Activated CD4-positive, CD25-positive, alpha-beta regulatory T cell treated with anti-CD3 and anti-CD28 coated beads, Interleukin-2, amount 50 U/mL, for 24 hours (primary cell): ENCODE measurements at regions not wholly inside any gene's neighbourhood (a gene's known extent, or its start where the extent isn't known, plus 50 kb on each side); places are given as distances from the start of the nearest gene placed in this dataset.
"Not testable (repeated sequence)": the region's sequence is repeated elsewhere in the genome, so short reads cannot be mapped to it uniquely, and the experiment has no call there.

Source experiments
- ATAC-seq, 2 donors: fragments of 150-1000 bp; cut with Tn5 transposase; one replicate each; pipeline ENCODE4 v1.10.0; 2021; ENCODE audit warnings: mild to moderate bottlenecking in 1 of 2, moderate library complexity in 1 of 2

DNA sequence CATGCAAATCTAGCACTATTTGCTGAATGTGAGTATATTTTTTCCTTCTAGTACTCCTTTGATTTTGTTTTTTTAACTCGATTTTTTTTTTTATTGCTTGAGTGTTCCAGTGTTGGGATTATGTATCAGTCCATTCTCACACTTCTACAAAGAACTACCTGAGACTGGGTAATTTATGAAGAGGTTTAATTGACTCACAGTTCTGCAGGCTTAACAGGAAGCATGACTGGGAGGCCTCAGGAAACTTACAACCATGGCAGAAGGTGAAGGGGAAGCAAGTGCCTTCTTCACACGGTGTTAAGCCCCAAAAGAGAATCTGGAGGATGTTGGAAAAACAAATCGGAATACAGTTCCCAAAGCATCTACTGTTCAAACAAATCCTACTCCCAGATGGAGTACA lies 69.1 kb downstream of the ZNF518B start:
- ATAC-seq, result not testable (repeated sequence)

- no peak for ATAC-seq
These were observed 71.2 kb downstream of the ZNF518B start for GRCh38 chr4:10385994-10386394.

GRCh38 chr4:10384974-10385373 lies 72.3 kb downstream of the ZNF518B start:
- no peak for ATAC-seq

- ATAC-seq, result no peak
These were observed 73.8 kb downstream of the ZNF518B start for GRCh38 chr4:10383417-10383816.

DNA sequence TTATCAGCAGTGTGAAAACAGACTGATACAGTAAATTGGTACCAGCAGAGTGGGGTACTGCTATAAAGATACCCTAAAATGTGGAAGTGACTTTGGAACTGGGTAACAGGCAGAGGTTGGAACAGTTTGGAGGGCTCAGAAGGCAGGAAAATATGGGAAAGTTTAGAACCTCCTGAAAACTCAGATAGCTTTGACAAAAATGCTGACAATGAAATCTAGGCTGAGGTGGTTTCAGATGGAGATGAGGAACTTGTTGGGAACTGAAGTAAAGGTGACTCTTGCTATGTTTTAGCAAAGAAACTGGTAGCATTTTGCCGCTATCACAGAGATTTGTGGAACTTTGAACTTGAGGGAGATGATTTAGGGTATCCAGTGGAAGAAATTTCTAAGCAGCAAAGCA lies 75.1 kb downstream of the ZNF518B start:
- not testable (repeated sequence) for ATAC-seq

GRCh38 chr4:10381146-10381545 lies 76.1 kb downstream of the ZNF518B start:
- ATAC-seq, result no peak

DNA sequence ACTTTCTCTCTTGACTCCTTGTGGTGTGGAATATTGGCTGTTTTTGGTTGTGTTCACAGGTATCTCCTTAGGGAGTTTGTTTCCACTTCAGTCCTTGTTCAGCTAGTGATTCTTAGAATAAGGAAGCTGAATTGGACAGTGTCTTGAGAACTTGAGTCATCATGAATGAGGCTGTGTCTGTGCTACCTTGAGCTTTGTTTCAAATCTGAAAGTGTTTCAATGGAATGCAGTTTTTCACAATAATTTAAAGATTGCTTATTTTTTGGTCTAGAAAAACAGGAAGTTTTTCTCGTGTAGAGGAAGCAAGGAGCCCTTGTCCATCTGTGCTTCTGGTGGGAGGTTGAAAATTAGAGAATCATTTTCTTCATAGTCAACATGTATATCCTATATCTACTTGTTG lies 76.5 kb downstream of the ZNF518B start:
- ATAC-seq, result no peak

DNA sequence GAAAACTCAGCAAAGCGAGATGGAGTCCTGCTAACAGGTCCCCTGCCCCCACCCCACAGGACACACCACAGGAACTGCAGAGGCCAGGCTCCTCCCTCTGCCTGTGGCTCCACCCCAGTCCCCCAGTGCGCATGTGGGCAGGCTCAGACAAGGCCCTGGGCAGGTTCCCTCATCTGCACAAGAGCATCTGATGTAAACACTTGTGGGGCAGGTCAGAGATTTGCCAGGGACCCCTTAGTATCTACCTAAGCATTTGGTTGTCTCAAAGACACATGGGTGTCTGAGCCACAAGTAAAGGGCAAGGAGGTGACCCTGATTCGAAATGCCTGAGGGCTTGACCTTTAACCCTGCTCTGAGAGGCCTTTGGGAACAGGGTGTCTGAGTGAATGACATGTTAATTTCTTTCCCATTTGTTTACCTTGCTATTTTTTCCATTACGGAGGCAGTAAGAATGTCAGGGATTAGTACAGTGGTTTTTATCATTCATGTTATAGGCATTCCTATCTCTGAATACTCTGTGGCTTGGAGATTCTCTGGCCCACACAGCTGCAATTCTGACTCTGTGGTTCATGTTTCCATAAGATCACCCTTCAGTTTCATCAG lies 85.3 kb downstream of the ZNF518B start:
- no peak for ATAC-seq

- no peak for ATAC-seq
These were observed 86.1 kb downstream of the ZNF518B start for GRCh38 chr4:10371121-10371520.

GRCh38 chr4:10369517-10369916 lies 87.7 kb downstream of the ZNF518B start:
- no peak for ATAC-seq

- ATAC-seq, result no peak
These were observed 90.6 kb downstream of the ZNF518B start for GRCh38 chr4:10366628-10367027.

DNA sequence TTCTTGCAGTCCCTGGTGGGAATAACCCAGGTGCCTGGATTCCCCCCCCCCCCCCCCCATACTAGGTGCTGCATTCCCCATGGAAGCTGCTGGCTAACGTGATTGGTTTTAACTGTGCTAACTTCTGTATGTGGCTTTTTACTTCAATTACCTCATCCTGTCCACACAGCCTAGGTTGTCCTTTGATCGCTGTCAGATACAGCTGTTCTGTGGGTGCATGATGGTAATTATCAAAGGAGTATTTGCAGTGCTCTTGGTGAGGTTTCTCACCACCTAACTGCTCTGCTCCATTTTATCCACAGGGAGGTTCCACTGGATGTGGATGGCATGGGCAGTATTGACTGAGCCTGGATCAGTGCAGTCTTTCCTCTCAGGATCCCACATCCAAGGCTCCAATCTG lies 93.0 kb downstream of the ZNF518B start:
- no peak for ATAC-seq

DNA sequence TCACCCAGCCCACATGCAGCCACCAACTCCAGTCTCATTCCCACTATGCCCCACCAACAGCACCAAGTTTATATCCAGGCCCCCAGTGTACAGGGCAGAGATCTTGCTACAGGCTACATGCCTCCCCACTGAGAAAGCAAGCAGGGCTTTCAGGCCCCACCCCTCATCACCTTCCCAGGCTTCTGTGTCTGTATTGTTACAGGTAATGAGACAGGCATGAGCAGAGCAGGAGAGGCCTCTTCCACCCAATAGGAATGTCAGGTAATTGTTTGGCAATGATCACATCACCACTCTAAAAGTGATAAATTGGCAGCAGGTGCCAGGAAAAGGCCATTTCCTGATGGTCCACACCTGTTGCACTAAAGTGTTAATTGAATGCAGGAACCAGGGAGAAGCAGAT lies 102.5 kb downstream of the ZNF518B start:
- ATAC-seq, result no peak

- ATAC-seq, result no peak
These were observed 103.0 kb downstream of the ZNF518B start for GRCh38 chr4:10354225-10354624.

GRCh38 chr4:10353110-10353509 lies 104.1 kb downstream of the ZNF518B start:
- ATAC-seq, result no peak

DNA sequence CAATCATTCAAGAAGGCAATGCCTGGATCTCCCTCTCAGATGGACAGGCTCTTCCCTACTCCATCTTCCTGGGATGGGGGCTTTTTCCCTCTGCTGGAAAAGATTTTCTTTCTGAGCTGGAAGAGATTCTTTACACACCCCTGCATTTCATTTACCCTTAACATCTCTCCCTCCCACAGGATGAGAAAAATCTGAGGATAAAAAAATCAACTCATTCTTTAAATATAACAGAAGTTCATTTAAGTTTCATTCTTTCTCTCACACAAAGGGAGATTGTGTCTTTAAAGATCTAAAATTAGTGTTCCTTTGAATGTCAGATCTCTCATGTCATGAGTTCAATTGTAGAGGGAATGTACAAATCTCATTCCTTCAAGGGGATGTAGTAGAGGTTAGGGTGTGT lies 109.0 kb downstream of the ZNF518B start:
- ATAC-seq, result no peak

DNA sequence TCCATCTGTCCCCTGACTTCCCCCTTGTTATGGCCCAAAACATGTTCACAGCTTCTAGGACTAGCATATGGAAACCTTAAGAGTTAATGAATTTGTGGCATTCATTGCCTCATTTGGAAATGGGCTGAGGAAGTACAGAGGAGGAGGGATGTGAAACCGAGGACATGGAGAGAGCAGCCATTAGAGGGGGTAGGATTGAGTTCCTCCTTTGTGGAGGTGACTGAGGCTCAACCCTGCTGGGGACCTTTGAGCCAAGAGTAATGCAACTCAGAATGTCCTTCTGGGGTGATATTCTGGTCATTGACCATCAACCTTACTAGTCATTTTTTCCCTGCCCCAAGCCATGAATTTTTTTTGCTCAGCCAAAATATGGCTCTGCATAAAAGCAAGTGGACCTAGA lies 109.4 kb downstream of the ZNF518B start:
- ATAC-seq, result no peak

GRCh38 chr4:10347281-10347795 lies 109.9 kb downstream of the ZNF518B start:
- ATAC-seq, result no peak

- no peak for ATAC-seq
These were observed 111.2 kb downstream of the ZNF518B start for GRCh38 chr4:10346023-10346422.

- no peak for ATAC-seq
These were observed 111.8 kb downstream of the ZNF518B start for GRCh38 chr4:10345381-10345784.

DNA sequence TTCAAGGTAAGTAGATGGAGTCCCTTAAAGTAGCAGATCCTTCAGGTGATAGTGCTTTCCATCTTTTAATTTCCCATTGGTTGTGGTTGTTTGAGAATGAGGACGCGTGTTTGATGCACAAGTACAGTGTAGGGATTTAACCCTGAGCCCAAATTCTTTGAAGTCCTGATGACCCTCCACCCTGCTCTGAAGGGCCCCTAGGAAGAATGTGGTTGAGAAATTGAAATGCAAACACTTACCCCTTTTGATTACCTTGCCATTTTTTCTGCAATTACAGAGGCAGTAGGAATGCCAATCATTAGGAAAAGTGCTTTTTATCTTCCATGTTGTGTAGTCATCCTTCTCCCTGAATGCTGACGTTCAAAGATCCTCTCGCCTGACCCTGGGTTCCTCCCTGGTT lies 112.4 kb downstream of the ZNF518B start:
- ATAC-seq, result no peak

DNA sequence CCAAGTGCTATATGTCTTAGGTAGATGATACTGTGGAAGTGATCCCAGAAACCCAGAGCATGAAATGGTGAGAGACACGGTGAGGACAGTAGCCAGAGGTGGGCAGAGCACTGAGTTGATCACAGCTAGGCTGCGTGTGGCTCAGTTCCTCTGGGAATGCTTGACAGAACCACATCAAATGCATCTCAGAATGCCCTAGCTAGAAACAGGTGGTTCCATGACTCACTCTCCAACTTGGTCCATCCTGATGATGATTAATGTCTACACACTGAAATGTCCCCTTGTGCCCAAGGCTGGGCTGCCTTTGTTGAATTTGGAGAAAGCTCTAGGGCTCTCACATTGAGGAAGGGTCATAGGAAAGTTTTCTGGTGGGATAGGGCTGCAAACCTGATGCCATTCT lies 113.6 kb downstream of the ZNF518B start:
- ATAC-seq, result no peak

GRCh38 chr4:10342866-10343265 lies 114.4 kb downstream of the ZNF518B start:
- no peak for ATAC-seq

GRCh38 chr4:10336471-10336870 lies 120.8 kb downstream of the ZNF518B start:
- no peak for ATAC-seq

- ATAC-seq, result no peak
These were observed 122.2 kb downstream of the ZNF518B start for GRCh38 chr4:10335050-10335449.
